Spleen (tissue), 11 donors: ENCODE measurements at regions not wholly inside any gene's neighbourhood (a gene's known extent, or its start where the extent isn't known, plus 50 kb on each side); places are given as distances from the start of the nearest gene placed in this dataset.
"Not testable (repeated sequence)": the region's sequence is repeated elsewhere in the genome, so short reads cannot be mapped to it uniquely, and the experiment has no call there.

ENCODE experiments used
- DNase-seq: peaks from one replicate; pipeline ENCODE4 v3.0.0-alpha.2; 2020
- H3K27ac ChIP-seq, 8 donors: fragments of 200-600 bp; sonication (generic) in 7 of 8; 1 replicate in 4 of 8; 2 replicates in 4 of 8; pipeline versions ENCODE4 v1.5.0 to v1.8.0; 2016 to 2021; ENCODE audit warnings: inconsistent platforms in 4 of 8, mild to moderate bottlenecking in 4 of 8, moderate library complexity in 1 of 8
- H3K27me3 ChIP-seq, 7 donors: fragments of 200-600 bp; sonication (generic) in 6 of 7; replicated peaks in 1 of 7; 1 replicate in 4 of 7; 2 replicates in 3 of 7; pipeline versions ENCODE4 v1.5.0 to v1.8.0; 2016 to 2021; ENCODE audit warnings: inconsistent platforms in 3 of 7, mild to moderate bottlenecking in 1 of 7
- H3K36me3 ChIP-seq, 6 donors: fragments of 200-600 bp; sonication (generic) in 5 of 6; 1 replicate in 4 of 6; 2 replicates in 2 of 6; pipeline versions ENCODE4 v1.5.0 to v1.8.0; 2016 to 2021; ENCODE audit warnings: inconsistent platforms in 2 of 6
- H3K4me1 ChIP-seq, 6 donors: fragments of 200-600 bp; sonication (generic) in 5 of 6; 1 replicate in 3 of 6; 2 replicates in 3 of 6; pipeline versions ENCODE4 v1.5.0 to v1.8.0; 2016 to 2021; ENCODE audit warnings: inconsistent platforms in 3 of 6
- H3K4me3 ChIP-seq, 8 donors: fragments of 200-600 bp; sonication (generic) in 7 of 8; 1 replicate in 4 of 8; 2 replicates in 4 of 8; pipeline versions ENCODE4 v1.5.0 to v1.8.0; 2016 to 2021; ENCODE audit warnings: inconsistent platforms in 4 of 8, mild to moderate bottlenecking in 4 of 8, moderate library complexity in 2 of 8
- H3K9me3 ChIP-seq, 8 donors: fragments of 200-600 bp; sonication (generic) in 7 of 8; 1 replicate in 4 of 8; 2 replicates in 4 of 8; pipeline versions ENCODE4 v1.5.0 to v1.8.0; 2016 to 2021; ENCODE audit warnings: inconsistent platforms in 4 of 8
- CTCF ChIP-seq, 11 experiments: fragments of 200-600 bp in 7 of 11; fragments of 450-650 bp in 4 of 11; sonication (generic) in 4 of 11; IDR thresholded peaks in 8 of 11; conservative IDR thresholded peaks in 3 of 11; 1 replicate in 7 of 11; 2 replicates in 4 of 11; pipeline versions ENCODE4 v1.4.0 to v1.8.0; 2016 to 2021; ENCODE audit warnings: antibody characterized with exemption in 11 of 11, inconsistent platforms in 4 of 11, mild to moderate bottlenecking in 1 of 11
- POLR2A ChIP-seq, 3 donors: fragments of 450-650 bp; IDR thresholded peaks; one replicate each; pipeline ENCODE4 v1.5.1; 2017; ENCODE audit warnings: antibody characterized with exemption in 3 of 3, mild to moderate bottlenecking in 1 of 3
- POLR2AphosphoS5 ChIP-seq, 3 donors: sonication (generic); formaldehyde crosslinking; IDR thresholded peaks; one replicate each; pipeline ENCODE4 v1.5.1; 2017; ENCODE audit warnings: antibody characterized with exemption in 3 of 3
- WGBS, 5 donors: extraction: QIAGEN DNeasy Blood & Tissue Kit in 3 of 5; methylation state at CpG; one replicate each; pipeline versions ENCODE4 v1.1.5 to v1.1.7; 2013 to 2018; 5-methylcytosine and 5-hydroxymethylcytosine counted together
- intact Hi-C: fragments of 100-400 bp; cut with DNase I; formaldehyde crosslinking; loops from one replicate; pipeline ENCODE4 v1.15.0; 2023; ENCODE audit warnings: low total_unique reads
- donor health status: healthy with polysubstance abuse.
- donor health status: DM: no; HTN: no; CAD: no; lungs with moderate emphysema.
- donor health status: DM: no; HTN: no; CAD: no.
- donor health status: Bipolar disorder and iron deficiency.
- donor health status: healthy.
- donor health status: DM: no; HTN: no; CAD: no.
- donor health status: DM: yes; HTN: yes; CAD: no.

DNA sequence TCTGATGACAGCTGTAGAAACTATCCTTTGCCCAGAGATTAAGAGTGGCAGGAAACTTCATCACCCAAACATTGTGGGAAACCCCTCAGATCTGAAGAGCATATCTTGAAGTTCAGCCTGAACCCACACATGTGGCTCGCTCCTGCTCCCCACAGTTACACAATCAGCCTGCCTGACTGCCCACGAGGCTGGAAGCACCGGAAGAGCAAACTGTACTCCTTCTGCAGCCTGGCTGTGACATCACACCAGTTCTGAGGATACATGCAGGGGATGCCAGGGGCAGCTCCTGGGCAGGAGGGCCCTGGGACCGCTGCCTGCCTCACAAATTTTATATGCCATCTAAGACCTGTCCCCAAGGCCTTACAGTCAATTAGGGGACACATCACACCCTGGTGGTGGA lies 444.4 kb downstream of the BUD13 start:
- Histone ChIP-seq H3K27ac (no peak overlapping the region), H3K9me3 (no peaks in the 10 kb centered on the region), H3K36me3 (no peaks in the 10 kb centered on the region), H3K4me1 (no peaks in the 10 kb centered on the region), H3K4me3 (no peak overlapping the region), H3K27me3 (no peaks in the 10 kb centered on the region)
- no peak for TF ChIP-seq CTCF (IDR thresholded peaks at IDR 0.05 in 8 of 11, conservative IDR thresholded peaks at IDR 0.05 in 3 of 11)
- no peak for TF ChIP-seq POLR2AphosphoS5 (IDR thresholded peaks at IDR 0.05)
- TF ChIP-seq POLR2A (IDR thresholded peaks at IDR 0.05), result no peak
- intact Hi-C loops, result no loop called here
- 56 to 86% (median 66%) methylated on average over 1 to 4 of the region's 4 CpGs for WGBS, 5 donors
- DNase-seq, result no peak

DNA sequence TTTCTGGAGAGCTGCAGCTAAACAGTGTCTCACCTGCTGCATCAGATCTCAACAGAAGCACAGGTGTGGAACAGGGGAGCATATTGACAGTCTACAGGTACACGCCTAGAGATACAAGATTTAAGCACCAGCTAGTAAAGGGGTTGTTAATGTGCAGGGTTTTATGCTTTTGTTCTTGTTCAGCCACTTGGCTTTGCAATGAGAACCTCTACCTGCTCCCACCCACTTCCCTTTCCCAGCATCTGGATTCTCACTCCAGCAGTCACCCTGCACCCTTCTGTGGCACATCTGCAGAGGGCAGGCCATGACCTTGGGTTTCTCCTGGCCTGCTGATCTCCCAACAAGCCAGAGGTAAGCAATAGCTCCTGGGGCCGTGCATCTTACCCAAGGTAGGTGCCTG lies 446.6 kb downstream of the BUD13 start:
- TF ChIP-seq POLR2A (IDR thresholded peaks at IDR 0.05) (no peak), CTCF (IDR thresholded peaks at IDR 0.05 in 8 of 11, conservative IDR thresholded peaks at IDR 0.05 in 3 of 11) (no peak), POLR2AphosphoS5 (IDR thresholded peaks at IDR 0.05) (no peak)
- no peaks in the 10 kb centered on the region for H3K27me3 ChIP-seq
- H3K27ac ChIP-seq, result no peak overlapping the region
- peaks cover 0 to 3% (median 0%) of the 10 kb centered on the region in 8 donors for H3K9me3 ChIP-seq
- no peaks in the 10 kb centered on the region for H3K36me3 ChIP-seq
- H3K4me1 ChIP-seq, result no peaks in the 10 kb centered on the region
- intact Hi-C loops, result no loop called here
- no peak overlapping the region for H3K4me3 ChIP-seq
- DNase-seq, result no peak
- 61 to 84% (median 66%) methylated on average over 2 of the region's 2 CpGs for WGBS, 5 donors

DNA sequence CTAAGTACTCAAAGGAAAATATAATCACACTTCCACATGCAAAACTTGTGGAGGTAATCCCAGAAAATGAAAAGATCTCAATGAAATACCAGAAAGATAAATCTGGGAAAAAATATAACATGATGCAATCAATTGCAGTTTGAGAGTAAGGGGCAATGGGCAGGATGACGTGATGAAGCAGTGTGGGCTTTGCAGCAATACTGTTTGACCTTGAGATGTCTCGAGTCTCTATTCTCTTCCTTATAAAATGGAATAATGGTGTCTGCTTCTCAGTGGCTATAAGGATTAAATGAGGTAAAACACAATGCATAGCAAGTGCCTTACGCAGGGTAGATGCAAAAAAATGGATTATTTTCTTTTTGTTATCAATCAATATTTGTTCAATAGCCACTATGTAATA lies 447.5 kb downstream of the BUD13 start:
- H3K4me1 ChIP-seq, result no peaks in the 10 kb centered on the region
- no peak for DNase-seq
- no peaks in the 10 kb centered on the region for H3K36me3 ChIP-seq
- peaks cover 0 to 10% (median 0%) of the 10 kb centered on the region in 8 donors for H3K9me3 ChIP-seq
- intact Hi-C loops, result no loop called here
- TF ChIP-seq POLR2AphosphoS5 (IDR thresholded peaks at IDR 0.05), result no peak
- no peak for TF ChIP-seq CTCF (IDR thresholded peaks at IDR 0.05 in 8 of 11, conservative IDR thresholded peaks at IDR 0.05 in 3 of 11)
- TF ChIP-seq POLR2A (IDR thresholded peaks at IDR 0.05), result no peak
- WGBS, 5 donors, result 65 to 86% (median 77%) methylated on average over 3 of the region's 3 CpGs
- no peak overlapping the region for H3K4me3 ChIP-seq
- no peaks in the 10 kb centered on the region for H3K27me3 ChIP-seq
- H3K27ac ChIP-seq, result no peak overlapping the region

DNA sequence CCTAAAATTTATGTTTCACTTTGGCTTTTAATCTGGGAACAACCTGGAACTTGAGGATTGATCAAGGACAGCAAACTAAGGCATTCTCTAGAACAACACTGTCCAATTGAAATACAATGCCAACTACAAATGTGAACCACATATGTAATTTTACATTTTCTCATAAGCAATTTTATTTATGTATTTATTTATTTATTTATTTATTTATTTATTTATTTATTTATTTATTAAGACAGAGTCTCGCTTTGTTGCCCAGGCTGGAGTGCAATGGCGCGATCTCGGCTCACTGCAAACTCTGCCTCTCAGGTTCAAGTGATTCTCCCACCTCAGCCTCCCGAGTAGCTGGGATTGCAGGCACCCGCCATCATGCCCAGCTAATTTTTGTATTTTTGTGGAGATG lies 448.7 kb downstream of the BUD13 start:
- H3K36me3 ChIP-seq, DNase-seq, H3K4me3 ChIP-seq, H3K4me1 ChIP-seq, intact Hi-C loops, H3K27me3 ChIP-seq, H3K27ac ChIP-seq: not testable (repeated sequence)
- peaks cover 0 to 10% (median 0%) of the 10 kb centered on the region in 8 donors for H3K9me3 ChIP-seq
- 92 to 99% (median 97%) methylated on average over 6 of the region's 6 CpGs for WGBS, 5 donors

DNA sequence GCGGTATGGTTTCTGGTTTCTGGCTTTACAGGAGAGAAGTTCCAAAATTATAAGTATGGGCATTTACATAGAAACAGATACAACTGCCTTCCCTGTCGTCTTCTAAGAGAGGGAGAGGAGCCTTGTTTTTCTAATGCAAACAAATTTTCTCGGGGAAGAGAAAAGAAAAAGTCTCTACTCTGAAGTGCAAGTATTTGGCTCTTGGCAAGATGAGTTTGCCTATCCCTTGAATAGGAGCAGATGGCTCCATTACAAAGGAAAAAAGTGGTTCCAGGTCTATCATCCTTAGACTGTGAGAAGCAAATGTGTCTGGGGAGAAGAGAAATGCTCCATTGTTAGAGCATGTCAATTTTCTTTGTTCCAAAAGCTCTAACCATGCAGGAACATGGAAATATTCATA lies 455.6 kb downstream of the BUD13 start:
- no peak overlapping the region for H3K27ac ChIP-seq
- peaks cover 0 to 10% (median 0%) of the 10 kb centered on the region in 8 donors for H3K9me3 ChIP-seq
- H3K27me3 ChIP-seq, result peaks cover 0 to 15% (median 0%) of the 10 kb centered on the region in 7 donors
- no peak for DNase-seq
- intact Hi-C loops, result no loop called here
- H3K4me3 ChIP-seq, result no peak overlapping the region
- H3K4me1 ChIP-seq, result peaks cover 3 to 20% (median 14%) of the 10 kb centered on the region in 6 donors
- H3K36me3 ChIP-seq, result no peaks in the 10 kb centered on the region
- no peak for TF ChIP-seq CTCF (IDR thresholded peaks at IDR 0.05 in 8 of 11, conservative IDR thresholded peaks at IDR 0.05 in 3 of 11)
- TF ChIP-seq POLR2A (IDR thresholded peaks at IDR 0.05), result no peak
- no peak for TF ChIP-seq POLR2AphosphoS5 (IDR thresholded peaks at IDR 0.05)
- WGBS, 5 donors, result 74 to 87% (median 76%) methylated on average over 3 of the region's 3 CpGs
